22Rv1 (cell line): ENCODE measurements at regions not wholly inside any gene's neighbourhood (a gene's known extent, or its start where the extent isn't known, plus 50 kb on each side); places are given as distances from the start of the nearest gene placed in this dataset.

ENCODE experiments used
- ZFX ChIP-seq: fragments of 450-650 bp; IDR thresholded peaks from 2 replicates; pipeline ENCODE4 v1.6.1; 2017; ENCODE audit warnings: antibody characterized with exemption, borderline replicate concordance
- TF ChIP-seq, protein P1 (sequence below): fragments of 450-650 bp; IDR thresholded peaks from 2 replicates; pipeline ENCODE4 v1.5.1; 2017; ENCODE audit warnings: mild to moderate bottlenecking

- TF ChIP-seq, protein P1, sequence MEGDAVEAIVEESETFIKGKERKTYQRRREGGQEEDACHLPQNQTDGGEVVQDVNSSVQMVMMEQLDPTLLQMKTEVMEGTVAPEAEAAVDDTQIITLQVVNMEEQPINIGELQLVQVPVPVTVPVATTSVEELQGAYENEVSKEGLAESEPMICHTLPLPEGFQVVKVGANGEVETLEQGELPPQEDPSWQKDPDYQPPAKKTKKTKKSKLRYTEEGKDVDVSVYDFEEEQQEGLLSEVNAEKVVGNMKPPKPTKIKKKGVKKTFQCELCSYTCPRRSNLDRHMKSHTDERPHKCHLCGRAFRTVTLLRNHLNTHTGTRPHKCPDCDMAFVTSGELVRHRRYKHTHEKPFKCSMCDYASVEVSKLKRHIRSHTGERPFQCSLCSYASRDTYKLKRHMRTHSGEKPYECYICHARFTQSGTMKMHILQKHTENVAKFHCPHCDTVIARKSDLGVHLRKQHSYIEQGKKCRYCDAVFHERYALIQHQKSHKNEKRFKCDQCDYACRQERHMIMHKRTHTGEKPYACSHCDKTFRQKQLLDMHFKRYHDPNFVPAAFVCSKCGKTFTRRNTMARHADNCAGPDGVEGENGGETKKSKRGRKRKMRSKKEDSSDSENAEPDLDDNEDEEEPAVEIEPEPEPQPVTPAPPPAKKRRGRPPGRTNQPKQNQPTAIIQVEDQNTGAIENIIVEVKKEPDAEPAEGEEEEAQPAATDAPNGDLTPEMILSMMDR, result no peak
- no peak for TF ChIP-seq ZFX
These were observed 639.1 kb downstream of the JRKL start for GRCh38 chr11:97028836-97029406.
